ENCODE measurements at regions not wholly inside any gene's neighbourhood (a gene's known extent, or its start where the extent isn't known, plus 50 kb on each side); places are given as distances from the start of the nearest gene placed in this dataset.

GRCh38 chr10:131821378-131822012 is 79.3 kb upstream of the PPP2R2D start:
- H3K4me2 ChIP-seq: no peak overlapping the region
- H3K4me3 ChIP-seq: no peak overlapping the region
- ATAC-seq (no peak), FAIRE-seq (no peak), DNase-seq (ENCODE audit: low read depth in 1 of 2, low spot score in 1 of 2) (no peak)
- POLR2A ChIA-PET: no interaction called here
- H3K27ac ChIP-seq: no peak overlapping the region
- H3K4me1 ChIP-seq: peaks cover 11% of the 10 kb centered on the region; the same call in 2 of the 3 replicates
- CTCF ChIA-PET: interaction anchor here (0.6 to 1.0 kb wide), 2 partner anchors 34 to 1632 kb away, joined by 3 to 4 read pairs; no protein-coding TSS in a partner anchor
- 28% methylated on average over 8 of the region's 8 CpGs for WGBS (ENCODE audit: missing lambda C conversion rate)
- TF ChIP-seq CBX8 (IDR thresholded peaks at IDR 0.05) (no peak), CEBPB (IDR thresholded peaks at IDR 0.05) (no peak), HDAC2 (IDR thresholded peaks at IDR 0.05) (no peak), TFCP2L1 (CRISPR knock-in tag; IDR thresholded peaks at IDR 0.05) (no peak), MAZ (IDR thresholded peaks at IDR 0.05; ENCODE audit: borderline replicate concordance, low read depth, low read length) (no peak), MYC (IDR thresholded peaks at IDR 0.05; ENCODE audit: borderline replicate concordance, low read length) (no peak), HES2 (IDR thresholded peaks at IDR 0.05) (no peak), HOXA7 (CRISPR knock-in tag; IDR thresholded peaks at IDR 0.05) (no peak), ZSCAN20 (CRISPR knock-in tag; IDR thresholded peaks at IDR 0.05) (no peak), POLR2AphosphoS2 (conservative IDR thresholded peaks at IDR 0.05; ENCODE audit: low read length) (no peak), EP300 (IDR thresholded peaks at IDR 0.05) (no peak), BHLHE40 (IDR thresholded peaks at IDR 0.05; ENCODE audit: low read depth, low read length) (no peak), JUN (IDR thresholded peaks at IDR 0.05) (no peak), HOXB5 (CRISPR knock-in tag; IDR thresholded peaks at IDR 0.05) (no peak), SREBF2 (IDR thresholded peaks at IDR 0.05) (no peak)
- TF ChIP-seq, protein P1, sequence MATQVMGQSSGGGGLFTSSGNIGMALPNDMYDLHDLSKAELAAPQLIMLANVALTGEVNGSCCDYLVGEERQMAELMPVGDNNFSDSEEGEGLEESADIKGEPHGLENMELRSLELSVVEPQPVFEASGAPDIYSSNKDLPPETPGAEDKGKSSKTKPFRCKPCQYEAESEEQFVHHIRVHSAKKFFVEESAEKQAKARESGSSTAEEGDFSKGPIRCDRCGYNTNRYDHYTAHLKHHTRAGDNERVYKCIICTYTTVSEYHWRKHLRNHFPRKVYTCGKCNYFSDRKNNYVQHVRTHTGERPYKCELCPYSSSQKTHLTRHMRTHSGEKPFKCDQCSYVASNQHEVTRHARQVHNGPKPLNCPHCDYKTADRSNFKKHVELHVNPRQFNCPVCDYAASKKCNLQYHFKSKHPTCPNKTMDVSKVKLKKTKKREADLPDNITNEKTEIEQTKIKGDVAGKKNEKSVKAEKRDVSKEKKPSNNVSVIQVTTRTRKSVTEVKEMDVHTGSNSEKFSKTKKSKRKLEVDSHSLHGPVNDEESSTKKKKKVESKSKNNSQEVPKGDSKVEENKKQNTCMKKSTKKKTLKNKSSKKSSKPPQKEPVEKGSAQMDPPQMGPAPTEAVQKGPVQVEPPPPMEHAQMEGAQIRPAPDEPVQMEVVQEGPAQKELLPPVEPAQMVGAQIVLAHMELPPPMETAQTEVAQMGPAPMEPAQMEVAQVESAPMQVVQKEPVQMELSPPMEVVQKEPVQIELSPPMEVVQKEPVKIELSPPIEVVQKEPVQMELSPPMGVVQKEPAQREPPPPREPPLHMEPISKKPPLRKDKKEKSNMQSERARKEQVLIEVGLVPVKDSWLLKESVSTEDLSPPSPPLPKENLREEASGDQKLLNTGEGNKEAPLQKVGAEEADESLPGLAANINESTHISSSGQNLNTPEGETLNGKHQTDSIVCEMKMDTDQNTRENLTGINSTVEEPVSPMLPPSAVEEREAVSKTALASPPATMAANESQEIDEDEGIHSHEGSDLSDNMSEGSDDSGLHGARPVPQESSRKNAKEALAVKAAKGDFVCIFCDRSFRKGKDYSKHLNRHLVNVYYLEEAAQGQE (IDR thresholded peaks at IDR 0.05): no peak
- H3K9me3 ChIP-seq: no peaks in the 10 kb centered on the region

DNA sequence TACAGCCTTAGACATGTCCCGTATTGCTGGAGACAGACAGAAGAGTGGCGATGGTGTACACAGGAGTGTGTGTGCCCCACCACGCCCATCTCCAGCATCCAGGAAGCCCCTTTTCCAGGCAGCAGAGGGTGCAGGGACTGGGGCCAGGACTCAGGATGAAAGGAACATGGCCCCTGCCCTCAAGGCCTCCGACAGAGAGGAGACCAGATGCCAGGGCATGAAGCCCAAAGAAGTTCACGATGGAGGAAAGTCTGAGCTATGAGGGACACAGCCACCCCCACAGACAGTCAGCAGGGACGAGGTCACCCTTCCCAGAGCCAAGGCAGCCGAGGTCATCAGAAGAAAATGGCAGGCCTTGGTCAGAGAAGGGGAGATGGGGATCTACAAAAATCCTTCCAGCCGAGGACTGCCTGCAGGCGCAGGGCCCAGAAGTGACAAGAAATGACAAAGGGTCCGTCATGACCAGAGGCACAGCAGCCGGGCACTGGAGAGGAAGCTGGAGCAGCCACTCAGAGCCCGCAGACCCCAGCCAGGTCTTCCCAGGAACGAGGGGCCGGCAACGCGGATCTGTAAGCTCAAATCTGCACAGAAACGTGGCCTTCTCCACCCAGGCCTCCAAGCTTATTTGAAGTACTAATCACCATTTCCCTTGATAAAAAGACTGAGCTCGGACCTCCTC is 78.7 kb upstream of the PPP2R2D start:
- H3K4me1 ChIP-seq: peaks cover 11% of the 10 kb centered on the region; the same call in 2 of the 3 replicates
- no peaks in the 10 kb centered on the region for H3K9me3 ChIP-seq
- no peak overlapping the region for H3K4me3 ChIP-seq
- POLR2A ChIA-PET: no interaction called here
- H3K4me2 ChIP-seq: no peak overlapping the region
- FAIRE-seq (no peak), DNase-seq (ENCODE audit: low read depth in 1 of 2, low spot score in 1 of 2) (no peak), ATAC-seq (no peak)
- 60% methylated on average over 15 of the region's 18 CpGs for WGBS (ENCODE audit: missing lambda C conversion rate)
- CTCF ChIA-PET: interaction anchor here (0.6 to 1.0 kb wide), 2 partner anchors 34 to 1633 kb away, joined by 3 to 4 read pairs; no protein-coding TSS in a partner anchor
- no peak overlapping the region for H3K27ac ChIP-seq
- TF ChIP-seq HDAC2 (IDR thresholded peaks at IDR 0.05): no peak
- no peak for TF ChIP-seq HMGXB4 (CRISPR knock-in tag; IDR thresholded peaks at IDR 0.05; ENCODE audit: borderline replicate concordance)
- no peak for TF ChIP-seq RAD21 (conservative IDR thresholded peaks at IDR 0.05 in 1 of 2, IDR thresholded peaks at IDR 0.05 in 1 of 2)
- TF ChIP-seq USF2 (IDR thresholded peaks at IDR 0.05): no peak
- no peak for TF ChIP-seq ZNF302 (CRISPR knock-in tag; IDR thresholded peaks at IDR 0.05)
- TF ChIP-seq PHF8 (IDR thresholded peaks at IDR 0.05; ENCODE audit: borderline replicate concordance, low read depth): no peak
- TF ChIP-seq NR3C1 (IDR thresholded peaks at IDR 0.05): no peak
- TF ChIP-seq HEYL (CRISPR knock-in tag; IDR thresholded peaks at IDR 0.05): no peak
- TF ChIP-seq FOSL2 (IDR thresholded peaks at IDR 0.05): no peak
- TF ChIP-seq FOSL2 (CRISPR knock-in tag; IDR thresholded peaks at IDR 0.05): no peak
- no peak for TF ChIP-seq ZFP36 (IDR thresholded peaks at IDR 0.05; ENCODE audit: borderline replicate concordance, partially characterized antibody)
- TF ChIP-seq, protein P2, sequence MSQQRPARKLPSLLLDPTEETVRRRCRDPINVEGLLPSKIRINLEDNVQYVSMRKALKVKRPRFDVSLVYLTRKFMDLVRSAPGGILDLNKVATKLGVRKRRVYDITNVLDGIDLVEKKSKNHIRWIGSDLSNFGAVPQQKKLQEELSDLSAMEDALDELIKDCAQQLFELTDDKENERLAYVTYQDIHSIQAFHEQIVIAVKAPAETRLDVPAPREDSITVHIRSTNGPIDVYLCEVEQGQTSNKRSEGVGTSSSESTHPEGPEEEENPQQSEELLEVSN (IDR thresholded peaks at IDR 0.05; ENCODE audit: borderline replicate concordance, low read depth): no peak
- no peak for TF ChIP-seq POLR2A (IDR thresholded peaks at IDR 0.05; ENCODE audit: low read length)
- TF ChIP-seq PBX3 (IDR thresholded peaks at IDR 0.05): no peak
- no peak for TF ChIP-seq TP53 (CRISPR knock-in tag; IDR thresholded peaks at IDR 0.05)
- TF ChIP-seq HOXB5 (CRISPR knock-in tag; IDR thresholded peaks at IDR 0.05): no peak
- no peak for TF ChIP-seq CHD2 (IDR thresholded peaks at IDR 0.05; ENCODE audit: low read length, partially characterized antibody)
